Sigmoid colon (tissue), 4 donors: ENCODE measurements at regions not wholly inside any gene's neighbourhood (a gene's known extent, or its start where the extent isn't known, plus 50 kb on each side); places are given as distances from the start of the nearest gene placed in this dataset.

Experiments
- CTCF ChIP-seq, 4 experiments: fragments of 450-650 bp in 3 of 4; fragments of 200-600 bp in 1 of 4; IDR thresholded peaks; one replicate each; pipeline ENCODE4 v1.5.1; 2016 to 2019; ENCODE audit warnings: antibody characterized with exemption in 4 of 4, mild to moderate bottlenecking in 3 of 4, moderate library complexity in 2 of 4
- POLR2AphosphoS5 ChIP-seq, 4 donors: sonication (generic); formaldehyde crosslinking; IDR thresholded peaks; one replicate each; pipeline ENCODE4 v1.6.1; 2017; ENCODE audit warnings: antibody characterized with exemption in 4 of 4

GRCh38 chr2:76180676-76181075, 470.0 kb upstream of the GCFC2 start:
- no peak for TF ChIP-seq CTCF (IDR thresholded peaks at IDR 0.05)
- no peak for TF ChIP-seq POLR2AphosphoS5 (IDR thresholded peaks at IDR 0.05)
